ENCODE measurements at regions not wholly inside any gene's neighbourhood (a gene's known extent, or its start where the extent isn't known, plus 50 kb on each side); places are given as distances from the start of the nearest gene placed in this dataset.

DNA sequence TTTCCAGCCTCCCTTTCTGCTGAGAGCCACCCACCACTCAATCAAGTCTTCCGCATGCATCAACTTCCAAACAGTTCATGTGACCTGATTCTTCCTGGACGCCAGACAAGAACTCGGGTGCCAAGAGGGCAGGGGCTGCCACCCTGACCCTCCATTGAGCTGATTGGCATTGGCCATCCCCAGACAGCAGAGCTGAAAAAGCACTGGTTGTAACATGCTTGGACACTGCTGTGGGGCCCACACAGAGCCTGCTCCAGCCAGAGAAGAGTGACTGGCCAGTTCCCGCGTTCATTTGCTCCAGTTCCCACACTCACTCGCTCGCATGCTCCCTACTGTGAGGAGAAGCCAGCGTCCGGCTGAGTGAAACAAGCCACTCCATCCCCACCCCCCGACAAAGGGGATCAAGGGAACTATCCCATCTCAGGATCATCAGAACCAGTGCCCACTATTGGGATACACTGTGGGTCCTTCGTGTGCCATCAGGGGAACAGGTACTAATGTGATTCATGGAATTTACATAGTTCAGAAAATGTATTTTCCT, 420.3 kb downstream of the NPHP4 start (continued):
- TF ChIP-seq ZNF532 (CRISPR knock-in tag; IDR thresholded peaks at IDR 0.05; ENCODE audit: borderline replicate concordance) = no peak
- no peak for TF ChIP-seq PRDM15 (CRISPR knock-in tag; IDR thresholded peaks at IDR 0.05)
- TF ChIP-seq USF2 (CRISPR knock-in tag; IDR thresholded peaks at IDR 0.05) = no peak
- no peak for TF ChIP-seq ELF4 (CRISPR knock-in tag; IDR thresholded peaks at IDR 0.05; ENCODE audit: low read depth)
- no peak for TF ChIP-seq ZNF121 (CRISPR knock-in tag; IDR thresholded peaks at IDR 0.05)

- Mint-ChIP-seq H3K4me3 (no peak overlapping the region), H3K9me3 (peaks cover 82% of the 10 kb centered on the region), H3K4me1 (no peaks in the 10 kb centered on the region), H3K36me3 (peaks cover 63% of the 10 kb centered on the region), H3K27me3 (ENCODE audit: low read depth) (peaks cover 3% of the 10 kb centered on the region), H3K27ac (no peak overlapping the region)
- ChIA-PET CTCF (no interaction called here), POLR2A (no interaction called here)
- DNase-seq (ENCODE audit: low spot score) (no peak), ATAC-seq (no peak)
- TF ChIP-seq ATF1 (CRISPR knock-in tag; IDR thresholded peaks at IDR 0.05) (no peak), EMX1 (CRISPR knock-in tag; IDR thresholded peaks at IDR 0.05) (no peak), ZNF532 (CRISPR knock-in tag; IDR thresholded peaks at IDR 0.05; ENCODE audit: borderline replicate concordance) (no peak), ZNF416 (CRISPR knock-in tag; IDR thresholded peaks at IDR 0.05) (no peak), GRHL2 (CRISPR knock-in tag; IDR thresholded peaks at IDR 0.05; ENCODE audit: insufficient replicate concordance, severe bottlenecking) (no peak), MAX (CRISPR knock-in tag; IDR thresholded peaks at IDR 0.05) (no peak), SMAD4 (CRISPR knock-in tag; IDR thresholded peaks at IDR 0.05) (no peak), CTCF (IDR thresholded peaks at IDR 0.05) (no peak), ZBTB21 (CRISPR knock-in tag; IDR thresholded peaks at IDR 0.05; ENCODE audit: borderline replicate concordance) (no peak), RELA (CRISPR knock-in tag; IDR thresholded peaks at IDR 0.05; ENCODE audit: borderline replicate concordance) (no peak), ARID4B (CRISPR knock-in tag; IDR thresholded peaks at IDR 0.05; ENCODE audit: borderline replicate concordance) (no peak), NFATC4 (CRISPR knock-in tag; IDR thresholded peaks at IDR 0.05) (no peak)
Measured at GRCh38 chr1:5571438-5571837, 420.8 kb downstream of the NPHP4 start.

All from WTC11 (cell line).